Breast epithelium (tissue), 3 donors: ENCODE measurements at regions not wholly inside any gene's neighbourhood (a gene's known extent, or its start where the extent isn't known, plus 50 kb on each side); places are given as distances from the start of the nearest gene placed in this dataset.

ENCODE experiments used
- CTCF ChIP-seq, 3 donors: fragments of 450-650 bp; IDR thresholded peaks; one replicate each; pipeline ENCODE4 v1.5.1; 2016 to 2017; ENCODE audit warnings: antibody characterized with exemption in 3 of 3, mild to moderate bottlenecking in 3 of 3, moderate library complexity in 3 of 3
- POLR2A ChIP-seq: fragments of 450-650 bp; IDR thresholded peaks from one replicate; pipeline ENCODE4 v1.6.1; 2016; ENCODE audit warnings: antibody characterized with exemption, mild to moderate bottlenecking, moderate library complexity

DNA sequence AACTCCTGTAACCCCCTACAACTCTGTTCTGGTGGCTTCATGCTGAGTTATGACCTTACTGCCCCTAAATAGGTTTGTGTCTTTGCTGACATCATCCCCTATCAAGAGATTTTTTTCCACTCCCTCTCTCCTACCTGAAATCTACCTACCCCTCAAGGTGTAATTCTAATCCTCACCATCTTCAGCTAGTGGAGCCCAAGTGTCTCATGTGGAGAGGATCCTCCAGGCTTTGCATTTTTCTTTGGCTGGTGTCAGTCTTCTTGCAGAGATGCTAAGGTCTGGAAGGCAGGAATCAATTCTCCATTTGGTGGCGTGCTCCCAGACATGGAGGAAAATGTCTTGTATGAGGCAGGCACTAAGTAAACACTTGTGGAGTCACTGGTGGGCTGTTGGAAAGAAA is 74.8 kb upstream of the PRMT8 start:
- TF ChIP-seq CTCF (IDR thresholded peaks at IDR 0.05), result no peak
- no peak for TF ChIP-seq POLR2A
